ENCODE measurements at regions not wholly inside any gene's neighbourhood (a gene's known extent, or its start where the extent isn't known, plus 50 kb on each side); places are given as distances from the start of the nearest gene placed in this dataset.

DNA sequence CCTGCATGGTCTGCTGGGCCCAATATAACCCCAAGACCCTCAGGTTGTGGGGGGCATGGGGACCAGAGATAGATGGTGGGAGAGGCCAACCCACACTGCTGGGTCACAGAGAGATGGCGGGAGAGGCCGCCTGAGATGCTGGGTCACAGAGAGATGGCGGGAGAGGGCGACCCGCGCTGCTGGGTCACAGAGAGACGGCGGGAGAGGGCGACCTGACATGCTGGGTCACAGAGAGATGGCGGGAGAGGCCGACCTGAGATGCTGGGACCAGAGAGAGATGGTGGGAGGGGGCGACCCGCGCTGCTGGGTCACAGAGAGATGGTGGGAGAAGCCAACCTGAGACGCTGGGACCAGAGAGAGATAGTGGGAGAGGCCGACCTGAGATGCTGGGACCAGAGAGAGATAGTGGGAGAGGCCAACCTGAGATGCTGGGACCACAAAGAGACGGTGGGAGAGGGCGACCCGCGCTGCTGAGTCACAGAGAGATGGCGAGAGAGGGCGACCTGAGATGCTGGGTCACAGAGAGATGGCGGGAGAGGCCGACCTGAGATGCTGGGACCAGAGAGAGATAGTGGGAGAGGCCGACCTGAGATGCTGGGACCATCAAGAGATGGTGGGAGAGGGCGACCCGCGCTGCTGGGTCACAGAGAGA lies 133.2 kb downstream of the DLL1 start:
- no peak for ATAC-seq (ENCODE audit: insufficient read depth, low FRiP score)
- Histone ChIP-seq H3K27me3 (ENCODE audit: control insufficient read depth in 3 of 3, insufficient read depth in 3 of 3, low read length in 2 of 3) (no peaks in the 10 kb centered on the region), H3K4me1 (ENCODE audit: control insufficient read depth in 5 of 5, insufficient read depth in 5 of 5, low read length in 5 of 5) (peaks cover 0 to 5% (median 0%) of the 10 kb centered on the region in 5 donors), H3K4me3 (no peak overlapping the region), H3K36me3 (ENCODE audit: control insufficient read depth in 4 of 4, insufficient read depth in 4 of 4, low read length in 4 of 4) (no peaks in the 10 kb centered on the region), H3K27ac (ENCODE audit: low read depth in 1 of 2, low read length in 1 of 2) (no peak overlapping the region), H3K9ac (ENCODE audit: insufficient read depth in 1 of 2, low read length in 2 of 2) (no peak overlapping the region), H3K9me3 (ENCODE audit: control insufficient read depth in 4 of 4, insufficient read depth in 3 of 4, low read length in 3 of 4) (no peaks in the 10 kb centered on the region)
- WGBS, 2 donors, result 88 to 94% methylated on average over 28 of the region's 28 CpGs
- DNase-seq, result no peak
- TF ChIP-seq, protein P1, sequence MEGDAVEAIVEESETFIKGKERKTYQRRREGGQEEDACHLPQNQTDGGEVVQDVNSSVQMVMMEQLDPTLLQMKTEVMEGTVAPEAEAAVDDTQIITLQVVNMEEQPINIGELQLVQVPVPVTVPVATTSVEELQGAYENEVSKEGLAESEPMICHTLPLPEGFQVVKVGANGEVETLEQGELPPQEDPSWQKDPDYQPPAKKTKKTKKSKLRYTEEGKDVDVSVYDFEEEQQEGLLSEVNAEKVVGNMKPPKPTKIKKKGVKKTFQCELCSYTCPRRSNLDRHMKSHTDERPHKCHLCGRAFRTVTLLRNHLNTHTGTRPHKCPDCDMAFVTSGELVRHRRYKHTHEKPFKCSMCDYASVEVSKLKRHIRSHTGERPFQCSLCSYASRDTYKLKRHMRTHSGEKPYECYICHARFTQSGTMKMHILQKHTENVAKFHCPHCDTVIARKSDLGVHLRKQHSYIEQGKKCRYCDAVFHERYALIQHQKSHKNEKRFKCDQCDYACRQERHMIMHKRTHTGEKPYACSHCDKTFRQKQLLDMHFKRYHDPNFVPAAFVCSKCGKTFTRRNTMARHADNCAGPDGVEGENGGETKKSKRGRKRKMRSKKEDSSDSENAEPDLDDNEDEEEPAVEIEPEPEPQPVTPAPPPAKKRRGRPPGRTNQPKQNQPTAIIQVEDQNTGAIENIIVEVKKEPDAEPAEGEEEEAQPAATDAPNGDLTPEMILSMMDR (IDR thresholded peaks at IDR 0.05; ENCODE audit: control extremely low read depth, extremely low read depth), result no peak

GRCh38 chr6:170156448-170157375 lies 134.2 kb downstream of the DLL1 start:
- no peaks in the 10 kb centered on the region for H3K36me3 ChIP-seq (ENCODE audit: control insufficient read depth in 4 of 4, insufficient read depth in 4 of 4, low read length in 4 of 4)
- no peak overlapping the region for H3K27ac ChIP-seq (ENCODE audit: low read depth in 1 of 2, low read length in 1 of 2)
- DNase-seq, result no peak
- H3K27me3 ChIP-seq (ENCODE audit: control insufficient read depth in 3 of 3, insufficient read depth in 3 of 3, low read length in 2 of 3), result no peaks in the 10 kb centered on the region
- whole genome bisulfite sequencing, 2 donors, result 91 to 94% methylated on average over 34 of the region's 34 CpGs
- no peak for ATAC-seq (ENCODE audit: insufficient read depth, low FRiP score)
- H3K9ac ChIP-seq (ENCODE audit: insufficient read depth in 1 of 2, low read length in 2 of 2), result no peak overlapping the region
- peaks cover 0 to 8% (median 0%) of the 10 kb centered on the region in 5 donors for H3K4me1 ChIP-seq (ENCODE audit: control insufficient read depth in 5 of 5, insufficient read depth in 5 of 5, low read length in 5 of 5)
- no peak overlapping the region for H3K4me3 ChIP-seq
- H3K9me3 ChIP-seq (ENCODE audit: control insufficient read depth in 4 of 4, insufficient read depth in 3 of 4, low read length in 3 of 4), result no peaks in the 10 kb centered on the region
- TF ChIP-seq, protein P1 (IDR thresholded peaks at IDR 0.05; ENCODE audit: control extremely low read depth, extremely low read depth), result no peak

GRCh38 chr6:170155464-170156196 lies 135.2 kb downstream of the DLL1 start:
- DNase-seq (no peak), ATAC-seq (ENCODE audit: insufficient read depth, low FRiP score) (no peak)
- Histone ChIP-seq H3K27me3 (ENCODE audit: control insufficient read depth in 3 of 3, insufficient read depth in 3 of 3, low read length in 2 of 3) (no peaks in the 10 kb centered on the region), H3K27ac (ENCODE audit: low read depth in 1 of 2, low read length in 1 of 2) (no peak overlapping the region), H3K36me3 (ENCODE audit: control insufficient read depth in 4 of 4, insufficient read depth in 4 of 4, low read length in 4 of 4) (no peaks in the 10 kb centered on the region), H3K4me3 (no peak overlapping the region), H3K9me3 (ENCODE audit: control insufficient read depth in 4 of 4, insufficient read depth in 3 of 4, low read length in 3 of 4) (no peaks in the 10 kb centered on the region), H3K9ac (ENCODE audit: insufficient read depth in 1 of 2, low read length in 2 of 2) (no peak overlapping the region), H3K4me1 (ENCODE audit: control insufficient read depth in 5 of 5, insufficient read depth in 5 of 5, low read length in 5 of 5) (peaks cover 0 to 8% (median 0%) of the 10 kb centered on the region in 5 donors)
- TF ChIP-seq, protein P1 (IDR thresholded peaks at IDR 0.05; ENCODE audit: control extremely low read depth, extremely low read depth), result no peak
- WGBS, 2 donors, result 94 to 97% methylated on average over 25 of the region's 25 CpGs

Data from lung (tissue), 11 donors.